ENCODE measurements at regions not wholly inside any gene's neighbourhood (a gene's known extent, or its start where the extent isn't known, plus 50 kb on each side); places are given as distances from the start of the nearest gene placed in this dataset.
A peak's percentile ranks its signal among the peaks of the same experiment; 100 is the strongest.

DNA sequence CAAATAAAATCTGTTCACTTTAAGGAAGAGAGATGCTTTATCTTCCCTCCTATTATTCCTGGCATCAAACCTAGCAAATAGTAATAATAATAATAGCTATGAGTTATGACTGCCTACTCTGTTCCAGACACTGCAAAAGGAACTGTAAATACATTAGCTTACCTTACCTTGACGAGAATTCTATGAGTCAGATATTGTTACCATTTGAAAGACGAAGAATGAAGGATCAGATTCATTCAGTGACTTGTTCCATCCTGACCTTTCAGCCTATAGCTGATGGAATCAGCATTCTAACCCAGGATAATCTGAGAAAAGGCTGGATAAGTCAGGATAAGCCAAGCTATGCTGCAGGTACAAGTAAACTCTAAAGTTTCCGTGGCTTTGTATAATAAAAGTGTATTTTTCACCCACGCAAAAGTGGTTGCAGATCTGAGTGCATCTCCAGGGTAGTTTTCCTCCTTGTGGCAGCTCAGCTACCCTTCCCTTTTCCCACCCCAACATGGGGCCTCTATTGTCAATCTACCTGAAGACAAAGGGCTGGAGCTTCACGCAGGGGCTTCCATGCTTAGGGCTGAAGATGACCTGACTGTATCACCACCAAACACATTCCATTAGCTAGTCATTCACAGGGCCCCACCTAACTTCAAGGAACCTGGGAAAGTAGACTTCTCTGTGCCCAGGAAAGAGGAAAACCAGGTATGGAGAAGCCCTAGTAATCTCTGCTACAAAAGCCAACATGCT lies 57.2 kb upstream of the CCND2 start:
- Mint-ChIP-seq H3K36me3 (ENCODE audit: low read depth) (no peaks in the 10 kb centered on the region), H3K4me1 (peaks cover 49% of the 10 kb centered on the region), H3K4me3 (peak overlapping the region; percentile 80), H3K9me3 (no peaks in the 10 kb centered on the region), H3K27ac (peak overlapping the region; percentile 93), H3K27me3 (no peaks in the 10 kb centered on the region)
- TF ChIP-seq, protein P1, sequence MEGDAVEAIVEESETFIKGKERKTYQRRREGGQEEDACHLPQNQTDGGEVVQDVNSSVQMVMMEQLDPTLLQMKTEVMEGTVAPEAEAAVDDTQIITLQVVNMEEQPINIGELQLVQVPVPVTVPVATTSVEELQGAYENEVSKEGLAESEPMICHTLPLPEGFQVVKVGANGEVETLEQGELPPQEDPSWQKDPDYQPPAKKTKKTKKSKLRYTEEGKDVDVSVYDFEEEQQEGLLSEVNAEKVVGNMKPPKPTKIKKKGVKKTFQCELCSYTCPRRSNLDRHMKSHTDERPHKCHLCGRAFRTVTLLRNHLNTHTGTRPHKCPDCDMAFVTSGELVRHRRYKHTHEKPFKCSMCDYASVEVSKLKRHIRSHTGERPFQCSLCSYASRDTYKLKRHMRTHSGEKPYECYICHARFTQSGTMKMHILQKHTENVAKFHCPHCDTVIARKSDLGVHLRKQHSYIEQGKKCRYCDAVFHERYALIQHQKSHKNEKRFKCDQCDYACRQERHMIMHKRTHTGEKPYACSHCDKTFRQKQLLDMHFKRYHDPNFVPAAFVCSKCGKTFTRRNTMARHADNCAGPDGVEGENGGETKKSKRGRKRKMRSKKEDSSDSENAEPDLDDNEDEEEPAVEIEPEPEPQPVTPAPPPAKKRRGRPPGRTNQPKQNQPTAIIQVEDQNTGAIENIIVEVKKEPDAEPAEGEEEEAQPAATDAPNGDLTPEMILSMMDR (IDR thresholded peaks at IDR 0.05): no peak
- CTCF ChIA-PET: interaction anchor here (0.9 to 2.9 kb wide), 8 partner anchors 51 to 221 kb away, joined by 3 to 14 read pairs (median 6); partner anchors contain the start of gene CCND2
- DNase-seq (no peak), ATAC-seq (ENCODE audit: low read depth) (no peak)
- POLR2A ChIA-PET: interaction anchor here (0.5 to 6.0 kb wide), 19 partner anchors 9 to 343 kb away, joined by 3 to 189 read pairs (median 6); partner anchors contain the start of genes CCND2 and PARP11
- intact Hi-C loops (cut with micrococcal nuclease): loop anchor here (1.0 kb wide), 1 partner anchor 8 kb away; no protein-coding TSS in a partner anchor

DNA sequence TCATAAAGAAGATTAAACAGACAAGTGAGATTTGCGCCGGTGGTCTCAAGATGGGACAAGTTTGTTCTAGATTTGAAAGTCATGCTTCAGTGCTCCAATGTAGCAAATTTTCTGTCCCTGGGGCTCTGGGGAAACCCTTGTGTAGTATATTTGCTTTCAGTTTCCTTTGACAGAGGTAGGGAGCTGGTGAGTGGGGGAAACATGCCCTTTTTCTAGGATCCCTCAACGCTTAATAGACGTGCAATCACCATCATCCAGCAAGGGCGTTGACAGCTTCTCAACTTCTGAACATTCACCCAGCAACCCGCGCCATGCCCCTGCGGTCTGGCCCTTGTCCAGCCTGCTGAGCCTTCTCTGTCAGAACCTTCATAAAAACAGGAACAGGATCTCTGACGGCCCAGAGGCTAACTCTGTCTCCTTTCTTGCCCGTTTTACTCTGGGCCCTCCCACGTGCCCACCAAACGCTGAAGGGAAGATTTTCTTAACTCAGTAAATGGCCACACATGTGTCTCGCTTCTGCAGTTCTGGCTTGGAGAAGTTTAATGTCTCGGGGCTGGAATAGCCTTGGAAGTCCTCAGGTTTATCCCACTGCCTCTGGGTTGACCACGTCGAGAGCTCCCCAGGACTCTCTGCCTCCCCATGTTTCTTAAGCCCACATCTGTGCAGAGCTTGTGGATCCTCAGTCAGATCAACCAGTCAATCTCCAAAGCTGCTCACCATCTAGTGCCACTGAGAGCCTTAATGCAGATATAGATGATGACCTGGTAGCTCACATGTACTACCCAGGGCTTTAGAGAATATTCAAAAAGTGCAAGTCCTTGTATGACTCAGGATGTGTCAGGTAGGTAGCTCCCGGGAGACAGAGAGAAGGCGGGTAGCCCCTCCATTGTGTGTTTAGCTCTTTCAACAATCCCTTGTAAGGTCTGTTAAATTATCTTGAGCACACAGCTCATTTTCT lies 58.1 kb upstream of the CCND2 start:
- CTCF ChIA-PET: interaction anchor here (0.9 to 2.9 kb wide), 9 partner anchors 50 to 220 kb away, joined by 3 to 14 read pairs (median 5); partner anchors contain the start of gene CCND2
- ATAC-seq (ENCODE audit: low read depth) (peak; percentile 83), DNase-seq (peak; percentile 60)
- POLR2A ChIA-PET: interaction anchor here (0.5 to 6.0 kb wide), 23 partner anchors 10 to 342 kb away, joined by 3 to 189 read pairs (median 5); partner anchors contain the start of genes CCND2 and PARP11
- Mint-ChIP-seq H3K9me3 (no peaks in the 10 kb centered on the region), H3K27ac (peak overlapping the region; percentile 93), H3K4me3 (peak overlapping the region; percentile 80), H3K27me3 (no peaks in the 10 kb centered on the region), H3K36me3 (ENCODE audit: low read depth) (no peaks in the 10 kb centered on the region), H3K4me1 (peaks cover 49% of the 10 kb centered on the region)
- intact Hi-C loops (cut with micrococcal nuclease): loop anchor here (1.0 to 2.0 kb wide), 10 partner anchors 9 to 108 kb away; partner anchors contain the start of gene TIGAR
- TF ChIP-seq, protein P1 (IDR thresholded peaks at IDR 0.05): no peak

DNA sequence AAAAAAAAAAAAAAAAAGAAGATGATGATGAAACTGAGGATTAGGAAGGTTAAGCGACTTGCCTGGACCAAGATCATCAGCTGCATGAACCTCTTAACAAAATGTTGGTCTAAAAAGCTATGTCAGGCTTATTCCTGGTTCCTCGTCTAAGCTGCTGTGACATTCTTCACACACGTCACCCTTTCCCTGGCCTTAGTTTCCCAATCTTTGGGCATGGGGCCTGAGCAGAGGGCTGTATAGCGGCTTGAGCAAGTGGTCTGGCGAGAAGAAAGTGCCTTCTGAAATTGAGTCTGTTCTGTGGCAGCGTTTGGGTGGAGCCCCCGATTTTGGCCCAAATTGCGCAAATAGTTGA lies 58.7 kb upstream of the CCND2 start:
- no peaks in the 10 kb centered on the region for H3K27me3 Mint-ChIP-seq
- peaks cover 52% of the 10 kb centered on the region for H3K4me1 Mint-ChIP-seq
- H3K27ac Mint-ChIP-seq: peak overlapping the region; percentile 93
- ATAC-seq (ENCODE audit: low read depth) (peak; percentile 5), DNase-seq (peak; percentile 36)
- TF ChIP-seq, protein P1 (IDR thresholded peaks at IDR 0.05): no peak
- H3K36me3 Mint-ChIP-seq (ENCODE audit: low read depth): no peaks in the 10 kb centered on the region
- H3K4me3 Mint-ChIP-seq: peak overlapping the region; percentile 80
- CTCF ChIA-PET: interaction anchor here (1.1 to 2.9 kb wide), 5 partner anchors 49 to 107 kb away, joined by 3 to 14 read pairs (median 6); no protein-coding TSS in a partner anchor
- intact Hi-C loops (cut with micrococcal nuclease): loop anchor here (1.0 to 2.0 kb wide), 9 partner anchors 11 to 108 kb away; partner anchors contain the start of gene TIGAR
- H3K9me3 Mint-ChIP-seq: no peaks in the 10 kb centered on the region
- POLR2A ChIA-PET: interaction anchor here (0.6 to 6.0 kb wide), 19 partner anchors 11 to 146 kb away, joined by 3 to 189 read pairs (median 6); partner anchors contain the start of gene CCND2

DNA sequence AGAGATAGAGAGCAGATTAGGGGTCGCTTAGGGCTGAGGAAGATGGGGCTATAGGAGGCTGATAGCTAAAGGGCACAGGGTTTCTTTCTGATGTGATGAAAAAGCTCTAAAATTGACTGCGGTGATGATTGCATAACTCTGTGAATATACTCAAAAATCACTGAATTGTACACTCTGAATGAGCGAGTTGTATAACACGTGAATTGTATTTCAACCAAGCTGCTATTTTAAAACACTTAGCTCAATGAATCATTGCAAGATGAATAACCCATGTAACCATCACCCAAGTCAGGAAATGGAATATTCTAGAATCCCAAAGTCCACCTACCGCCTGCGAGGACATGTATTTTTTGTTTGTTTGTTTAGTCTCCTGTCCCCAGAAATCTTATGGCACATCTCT lies 60.1 kb upstream of the CCND2 start:
- H3K27me3 Mint-ChIP-seq: no peaks in the 10 kb centered on the region
- H3K4me1 Mint-ChIP-seq: peaks cover 47% of the 10 kb centered on the region
- no peak overlapping the region for H3K27ac Mint-ChIP-seq
- ChIA-PET CTCF (interaction anchor here (0.9 to 1.6 kb wide), 4 partner anchors 12 to 106 kb away, joined by 3 to 5 read pairs (median 4); no protein-coding TSS in a partner anchor), POLR2A (interaction anchor here (0.6 to 4.3 kb wide), 5 partner anchors 10 to 67 kb away, joined by 4 to 52 read pairs (median 5); no protein-coding TSS in a partner anchor)
- no peak for ATAC-seq (ENCODE audit: low read depth)
- H3K4me3 Mint-ChIP-seq: no peak overlapping the region
- DNase-seq: no peak
- TF ChIP-seq, protein P1 (IDR thresholded peaks at IDR 0.05): no peak
- intact Hi-C loops (cut with micrococcal nuclease): no loop called here
- no peaks in the 10 kb centered on the region for H3K36me3 Mint-ChIP-seq (ENCODE audit: low read depth)
- H3K9me3 Mint-ChIP-seq: no peaks in the 10 kb centered on the region

Data from activated B cell treated with CpG ODN at 0.5 μM for 24 hours (primary cell).